ENCODE measurements at regions not wholly inside any gene's neighbourhood (a gene's known extent, or its start where the extent isn't known, plus 50 kb on each side); places are given as distances from the start of the nearest gene placed in this dataset.

- intact Hi-C loops (cut with micrococcal nuclease; ENCODE audit: unreplicated experiment), result no loop called here
- Mint-ChIP-seq H3K4me3 (ENCODE audit: unreplicated experiment) (no peak overlapping the region), H3K4me1 (ENCODE audit: low read depth, unreplicated experiment) (no peaks in the 10 kb centered on the region), H3K9me3 (ENCODE audit: unreplicated experiment) (peaks cover 40% of the 10 kb centered on the region), H3K27ac (ENCODE audit: unreplicated experiment) (no peak overlapping the region), H3K36me3 (ENCODE audit: insufficient read depth, unreplicated experiment) (no peaks in the 10 kb centered on the region), H3K27me3 (ENCODE audit: insufficient read depth, unreplicated experiment) (no peaks in the 10 kb centered on the region)
- POLR2A ChIA-PET, result no interaction called here
- no peaks in the 10 kb centered on the region for H3K4me1 ChIP-seq
- H3K27me3 ChIP-seq (replicated peaks; ENCODE audit: control insufficient read depth, insufficient read depth, low read length), result no peaks in the 10 kb centered on the region
- no peak overlapping the region for H3K4me3 ChIP-seq (ENCODE audit: low read depth, low read length)
- DNase-seq, result no peak
- CTCF ChIA-PET, result no interaction called here
- no TSS peak for BruUV-seq (replicated peaks)
- no peak for TF ChIP-seq CTCF (IDR thresholded peaks at IDR 0.05; ENCODE audit: insufficient read depth in 1 of 2, low read depth in 1 of 2, low read length in 1 of 2, severe bottlenecking in 1 of 2, unreplicated experiment in 1 of 2)
- H3K36me3 ChIP-seq (ENCODE audit: control insufficient read depth, insufficient read depth, low read length), result no peaks in the 10 kb centered on the region
- H3K9me3 ChIP-seq, result peaks cover 9% of the 10 kb centered on the region
Measured at GRCh38 chr14:80134321-80134720, 77.0 kb downstream of the DIO2 start.

GRCh38 chr14:80133457-80133856 is 77.8 kb downstream of the DIO2 start:
- H3K4me3 ChIP-seq (ENCODE audit: low read depth, low read length), result no peak overlapping the region
- no peak overlapping the region for H3K27ac Mint-ChIP-seq (ENCODE audit: unreplicated experiment)
- no TSS peak for BruUV-seq (replicated peaks)
- no peaks in the 10 kb centered on the region for H3K27me3 Mint-ChIP-seq (ENCODE audit: insufficient read depth, unreplicated experiment)
- ChIA-PET POLR2A (no interaction called here), CTCF (no interaction called here)
- H3K4me1 Mint-ChIP-seq (ENCODE audit: low read depth, unreplicated experiment), result no peaks in the 10 kb centered on the region
- intact Hi-C loops (cut with micrococcal nuclease; ENCODE audit: unreplicated experiment), result no loop called here
- H3K4me1 ChIP-seq, result no peaks in the 10 kb centered on the region
- no peak overlapping the region for H3K4me3 Mint-ChIP-seq (ENCODE audit: unreplicated experiment)
- no peaks in the 10 kb centered on the region for H3K36me3 ChIP-seq (ENCODE audit: control insufficient read depth, insufficient read depth, low read length)
- TF ChIP-seq CTCF (IDR thresholded peaks at IDR 0.05; ENCODE audit: insufficient read depth in 1 of 2, low read depth in 1 of 2, low read length in 1 of 2, severe bottlenecking in 1 of 2, unreplicated experiment in 1 of 2), result no peak
- H3K36me3 Mint-ChIP-seq (ENCODE audit: insufficient read depth, unreplicated experiment), result no peaks in the 10 kb centered on the region
- peaks cover 9% of the 10 kb centered on the region for H3K9me3 ChIP-seq
- DNase-seq, result no peak
- H3K27me3 ChIP-seq (replicated peaks; ENCODE audit: control insufficient read depth, insufficient read depth, low read length), result no peaks in the 10 kb centered on the region
- peaks cover 40% of the 10 kb centered on the region for H3K9me3 Mint-ChIP-seq (ENCODE audit: unreplicated experiment)

- Histone ChIP-seq H3K36me3 (ENCODE audit: control insufficient read depth, insufficient read depth, low read length) (no peaks in the 10 kb centered on the region), H3K4me3 (ENCODE audit: low read depth, low read length) (no peak overlapping the region), H3K4me1 (no peaks in the 10 kb centered on the region), H3K27me3 (replicated peaks; ENCODE audit: control insufficient read depth, insufficient read depth, low read length) (no peaks in the 10 kb centered on the region), H3K9me3 (no peaks in the 10 kb centered on the region)
- Mint-ChIP-seq H3K9me3 (ENCODE audit: unreplicated experiment) (peaks cover 15% of the 10 kb centered on the region), H3K36me3 (ENCODE audit: insufficient read depth, unreplicated experiment) (no peaks in the 10 kb centered on the region), H3K27me3 (ENCODE audit: insufficient read depth, unreplicated experiment) (no peaks in the 10 kb centered on the region), H3K4me3 (ENCODE audit: unreplicated experiment) (no peak overlapping the region), H3K27ac (ENCODE audit: unreplicated experiment) (no peak overlapping the region), H3K4me1 (ENCODE audit: low read depth, unreplicated experiment) (no peaks in the 10 kb centered on the region)
- DNase-seq, result no peak
- intact Hi-C loops (cut with micrococcal nuclease; ENCODE audit: unreplicated experiment), result no loop called here
- CTCF ChIA-PET, result no interaction called here
- POLR2A ChIA-PET, result no interaction called here
- no TSS peak for BruUV-seq (replicated peaks)
- no peak for TF ChIP-seq CTCF (IDR thresholded peaks at IDR 0.05; ENCODE audit: insufficient read depth in 1 of 2, low read depth in 1 of 2, low read length in 1 of 2, severe bottlenecking in 1 of 2, unreplicated experiment in 1 of 2)
Measured at GRCh38 chr14:80127466-80127865, 83.8 kb downstream of the DIO2 start.

All from Caco-2 (cell line).